GM23338 (cell line): ENCODE measurements at regions not wholly inside any gene's neighbourhood (a gene's known extent, or its start where the extent isn't known, plus 50 kb on each side); places are given as distances from the start of the nearest gene placed in this dataset.

Experiments
- ATAC-seq: fragments of 200-7000 bp; cut with Tn5 transposase; 3 replicates; pipeline ENCODE4 v1.9.1; 2020
- DNase-seq: peaks from one replicate; pipeline ENCODE4 v3.0.0-alpha.2; 2015; ENCODE audit warnings: low spot score
- H2AFZ ChIP-seq: fragments of 200-600 bp; sonication (generic); 2 replicates; pipeline ENCODE4 v1.8.0; 2016; ENCODE audit warnings: antibody characterized with exemption, mild to moderate bottlenecking, moderate library complexity
- H3F3A ChIP-seq: fragments of 200-600 bp; sonication (generic); replicated peaks from 2 replicates; pipeline ENCODE4 v1.8.0; 2017; ENCODE audit warnings: antibody characterized with exemption, mixed run types, low read depth
- H3K27ac ChIP-seq: fragments of 200-600 bp; sonication (generic); 2 replicates; pipeline ENCODE4 v1.6.1; 2016; ENCODE audit warnings: low read depth
- H3K27me3 ChIP-seq: fragments of 200-600 bp; sonication (generic); 2 replicates; pipeline ENCODE4 v1.8.0; 2016; ENCODE audit warnings: mild to moderate bottlenecking, mixed run types, moderate library complexity; ENCODE audit not compliant: insufficient read depth
- H3K36me3 ChIP-seq: fragments of 200-600 bp; sonication (generic); 2 replicates; pipeline ENCODE4 v1.8.0; 2016; ENCODE audit warnings: mild to moderate bottlenecking; ENCODE audit not compliant: insufficient read depth
- H3K4me1 ChIP-seq: fragments of 200-600 bp; sonication (generic); 2 replicates; pipeline ENCODE4 v1.8.0; 2016; ENCODE audit warnings: mild to moderate bottlenecking, moderate library complexity; ENCODE audit not compliant: insufficient read depth
- H3K4me2 ChIP-seq: fragments of 200-600 bp; sonication (generic); 2 replicates; pipeline ENCODE4 v1.7.1; 2017; ENCODE audit warnings: mixed run types
- H3K4me3 ChIP-seq: fragments of 200-600 bp; sonication (generic); 2 replicates; pipeline ENCODE4 v1.6.1; 2016; ENCODE audit warnings: mixed run types
- H3K79me2 ChIP-seq: fragments of 200-600 bp; sonication (generic); replicated peaks from 2 replicates; pipeline ENCODE4 v1.8.0; 2017; ENCODE audit warnings: mild to moderate bottlenecking; ENCODE audit not compliant: insufficient read depth
- H3K9me2 ChIP-seq: fragments of 200-600 bp; sonication (generic); 2 replicates; pipeline ENCODE4 v1.8.0; 2017; ENCODE audit not compliant: insufficient read depth
- H4K20me1 ChIP-seq: fragments of 200-600 bp; sonication (generic); replicated peaks from 2 replicates; pipeline ENCODE4 v1.8.0; 2017; ENCODE audit warnings: mild to moderate bottlenecking; ENCODE audit not compliant: insufficient read depth
- H3K27ac Mint-ChIP-seq: 2 replicates; pipeline ENCODE4 v1.8.0; 2020; ENCODE audit warnings: inconsistent platforms, mild to moderate bottlenecking, moderate library complexity, mixed read lengths
- H3K27me3 Mint-ChIP-seq: 3 replicates; pipeline ENCODE4 v1.8.0; 2022; ENCODE audit warnings: low read depth, mild to moderate bottlenecking, moderate library complexity, mixed read lengths, inconsistent platforms; ENCODE audit not compliant: insufficient read depth, poor library complexity
- H3K36me3 Mint-ChIP-seq: 3 replicates; pipeline ENCODE4 v1.8.0; 2021; ENCODE audit warnings: low read depth, mild to moderate bottlenecking, inconsistent platforms, moderate library complexity, mixed read lengths
- H3K4me1 Mint-ChIP-seq: 3 replicates; pipeline ENCODE4 v1.8.0; 2020; ENCODE audit warnings: mild to moderate bottlenecking, inconsistent platforms, mixed read lengths
- H3K4me3 Mint-ChIP-seq: 3 replicates; pipeline ENCODE4 v1.8.0; 2021; ENCODE audit warnings: moderate library complexity, mild to moderate bottlenecking, inconsistent platforms, mixed read lengths
- H3K9me3 Mint-ChIP-seq: 3 replicates; pipeline ENCODE4 v1.8.0; 2020; ENCODE audit warnings: moderate library complexity, mild to moderate bottlenecking, inconsistent platforms, mixed read lengths
- CREB1 ChIP-seq: fragments of 250-450 bp; sonication (Bioruptor Pico); IDR thresholded peaks from 2 replicates; pipeline ENCODE4 v1.5.0; 2020; ENCODE audit warnings: low read depth, mild to moderate bottlenecking, moderate library complexity
- CTCF ChIP-seq, 2 experiments: fragments of 200-600 bp in 1 of 2; sonication (generic) in 1 of 2; conservative IDR thresholded peaks; 2 replicates each; pipeline versions ENCODE4 v1.5.1 to v1.6.1; 2016 to 2017; ENCODE audit warnings: antibody characterized with exemption in 2 of 2, low read depth in 2 of 2, mild to moderate bottlenecking in 2 of 2, moderate library complexity in 1 of 2
- ETS1 ChIP-seq: IDR thresholded peaks from 2 replicates; pipeline ENCODE4 v1.6.1; 2016; ENCODE audit warnings: antibody characterized with exemption
- EZH2 ChIP-seq: fragments of 200-600 bp; sonication (generic); IDR thresholded peaks from one replicate; pipeline ENCODE4 v1.8.0; 2017; ENCODE audit warnings: antibody characterized with exemption, mild to moderate bottlenecking, low read depth; ENCODE audit not compliant: unreplicated experiment
- EZH2phosphoT487 ChIP-seq: fragments of 200-600 bp; sonication (generic); IDR thresholded peaks from one replicate; pipeline ENCODE4 v1.8.1; 2018; ENCODE audit warnings: antibody characterized with exemption; ENCODE audit not compliant: unreplicated experiment
- JUNB ChIP-seq: IDR thresholded peaks from one replicate; pipeline ENCODE4 v1.6.1; 2016; ENCODE audit warnings: antibody characterized with exemption; ENCODE audit not compliant: unreplicated experiment
- POLR2AphosphoS5 ChIP-seq: IDR thresholded peaks from 2 replicates; pipeline ENCODE4 v1.6.1; 2016; ENCODE audit warnings: antibody characterized with exemption, low read depth
- STAT1 ChIP-seq: IDR thresholded peaks from one replicate; pipeline ENCODE4 v1.6.1; 2016; ENCODE audit warnings: antibody characterized with exemption; ENCODE audit not compliant: unreplicated experiment
- ZNF114 ChIP-seq: fragments of 250-450 bp; sonication (Bioruptor Pico); IDR thresholded peaks from 2 replicates; pipeline ENCODE4 v1.5.0; 2020; ENCODE audit warnings: mild to moderate bottlenecking, moderate library complexity
- ZNF331 ChIP-seq: fragments of 250-450 bp; sonication (Bioruptor Pico); IDR thresholded peaks from 2 replicates; pipeline ENCODE4 v1.5.0; 2020; ENCODE audit warnings: low read depth, mild to moderate bottlenecking, moderate library complexity
- ZNF462 ChIP-seq: fragments of 250-450 bp; sonication (Bioruptor Pico); IDR thresholded peaks from 2 replicates; pipeline ENCODE4 v1.5.0; 2020; ENCODE audit warnings: mild to moderate bottlenecking, moderate library complexity
- TF ChIP-seq, protein P1 (sequence below): IDR thresholded peaks from one replicate; pipeline ENCODE4 v1.6.1; 2018; ENCODE audit warnings: antibody characterized with exemption; ENCODE audit not compliant: unreplicated experiment

DNA sequence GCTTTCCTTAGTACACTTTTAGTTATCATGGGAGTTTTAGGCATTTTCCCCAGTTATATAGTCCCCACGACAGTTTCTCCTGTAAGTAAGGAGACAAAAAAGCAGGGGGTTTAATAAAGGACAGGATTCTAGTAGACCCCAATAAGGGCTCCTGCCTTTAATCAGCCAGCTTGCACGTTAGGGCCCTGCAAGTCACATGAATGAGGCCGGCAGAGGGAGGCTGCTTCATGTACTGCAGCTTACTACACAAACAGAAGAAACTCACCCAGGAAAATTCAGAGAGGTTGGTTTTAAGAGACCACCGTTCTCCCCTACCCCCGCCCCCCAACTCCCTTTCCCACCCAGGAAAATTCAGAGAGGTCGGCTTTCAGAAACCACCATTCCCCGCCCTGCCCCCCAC is 229.7 kb upstream of the MOCS1 start (continued):
- TF ChIP-seq ETS1, result no peak
- no peak for TF ChIP-seq EZH2

GRCh38 chr6:40162074-40162473 is 227.8 kb upstream of the MOCS1 start:
- Mint-ChIP-seq H3K4me1 (peaks cover 9% of the 10 kb centered on the region), H3K36me3 (no peaks in the 10 kb centered on the region), H3K9me3 (no peaks in the 10 kb centered on the region), H3K27ac (no peak overlapping the region), H3K27me3 (peaks cover 4% of the 10 kb centered on the region), H3K4me3 (no peak overlapping the region)
- no peaks in the 10 kb centered on the region for H3F3A ChIP-seq
- H2AFZ ChIP-seq, result no peak overlapping the region
- no peak overlapping the region for H3K27ac ChIP-seq
- DNase-seq (no peak), ATAC-seq (no peak)
- no peaks in the 10 kb centered on the region for H3K27me3 ChIP-seq
- no peaks in the 10 kb centered on the region for H3K79me2 ChIP-seq
- H3K9me2 ChIP-seq, result peaks cover 15% of the 10 kb centered on the region; the same call in 1 of the 2 replicates
- no peaks in the 10 kb centered on the region for H3K36me3 ChIP-seq
- H3K4me2 ChIP-seq, result no peak overlapping the region
- no peaks in the 10 kb centered on the region for H3K4me1 ChIP-seq
- H3K4me3 ChIP-seq, result no peak overlapping the region
- no peaks in the 10 kb centered on the region for H4K20me1 ChIP-seq
- TF ChIP-seq ETS1 (no peak), JUNB (no peak), CREB1 (CRISPR knock-in tag) (no peak), ZNF331 (no peak), ZNF114 (CRISPR knock-in tag) (no peak), EZH2 (no peak), STAT1 (no peak), EZH2phosphoT487 (no peak), POLR2AphosphoS5 (no peak), CTCF (conservative IDR thresholded peaks at IDR 0.05; ENCODE audit: low read depth in 2 of 2) (no peak), ZNF462 (no peak)
- TF ChIP-seq, protein P1, sequence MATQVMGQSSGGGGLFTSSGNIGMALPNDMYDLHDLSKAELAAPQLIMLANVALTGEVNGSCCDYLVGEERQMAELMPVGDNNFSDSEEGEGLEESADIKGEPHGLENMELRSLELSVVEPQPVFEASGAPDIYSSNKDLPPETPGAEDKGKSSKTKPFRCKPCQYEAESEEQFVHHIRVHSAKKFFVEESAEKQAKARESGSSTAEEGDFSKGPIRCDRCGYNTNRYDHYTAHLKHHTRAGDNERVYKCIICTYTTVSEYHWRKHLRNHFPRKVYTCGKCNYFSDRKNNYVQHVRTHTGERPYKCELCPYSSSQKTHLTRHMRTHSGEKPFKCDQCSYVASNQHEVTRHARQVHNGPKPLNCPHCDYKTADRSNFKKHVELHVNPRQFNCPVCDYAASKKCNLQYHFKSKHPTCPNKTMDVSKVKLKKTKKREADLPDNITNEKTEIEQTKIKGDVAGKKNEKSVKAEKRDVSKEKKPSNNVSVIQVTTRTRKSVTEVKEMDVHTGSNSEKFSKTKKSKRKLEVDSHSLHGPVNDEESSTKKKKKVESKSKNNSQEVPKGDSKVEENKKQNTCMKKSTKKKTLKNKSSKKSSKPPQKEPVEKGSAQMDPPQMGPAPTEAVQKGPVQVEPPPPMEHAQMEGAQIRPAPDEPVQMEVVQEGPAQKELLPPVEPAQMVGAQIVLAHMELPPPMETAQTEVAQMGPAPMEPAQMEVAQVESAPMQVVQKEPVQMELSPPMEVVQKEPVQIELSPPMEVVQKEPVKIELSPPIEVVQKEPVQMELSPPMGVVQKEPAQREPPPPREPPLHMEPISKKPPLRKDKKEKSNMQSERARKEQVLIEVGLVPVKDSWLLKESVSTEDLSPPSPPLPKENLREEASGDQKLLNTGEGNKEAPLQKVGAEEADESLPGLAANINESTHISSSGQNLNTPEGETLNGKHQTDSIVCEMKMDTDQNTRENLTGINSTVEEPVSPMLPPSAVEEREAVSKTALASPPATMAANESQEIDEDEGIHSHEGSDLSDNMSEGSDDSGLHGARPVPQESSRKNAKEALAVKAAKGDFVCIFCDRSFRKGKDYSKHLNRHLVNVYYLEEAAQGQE, result no peak
